Loucy (cell line): ENCODE measurements at regions not wholly inside any gene's neighbourhood (a gene's known extent, or its start where the extent isn't known, plus 50 kb on each side); places are given as distances from the start of the nearest gene placed in this dataset.

ENCODE experiments used
- H2AFZ ChIP-seq: fragments of 200-600 bp; sonication (generic); 2 replicates; pipeline ENCODE4 v1.6.0; 2016; ENCODE audit warnings: antibody characterized with exemption, mild to moderate bottlenecking, low read length, moderate library complexity
- H3F3A ChIP-seq: fragments of 200-600 bp; 2 replicates; pipeline ENCODE4 v1.6.0; 2016; ENCODE audit warnings: antibody characterized with exemption, low read depth, mild to moderate bottlenecking
- H3K27me3 ChIP-seq: fragments of 200-600 bp; sonication (generic); 2 replicates; pipeline ENCODE4 v1.6.1; 2014; ENCODE audit warnings: low read length, mild to moderate bottlenecking; ENCODE audit not compliant: insufficient read depth, poor library complexity, severe bottlenecking
- H3K36me3 ChIP-seq: fragments of 200-600 bp; sonication (generic); 2 replicates; pipeline ENCODE4 v1.6.1; 2016; ENCODE audit warnings: low read length; ENCODE audit not compliant: insufficient read depth
- H3K4me1 ChIP-seq: fragments of 200-600 bp; sonication (generic); 2 replicates; pipeline ENCODE4 v1.5.1; 2014; ENCODE audit warnings: low read length, mild to moderate bottlenecking; ENCODE audit not compliant: insufficient read depth, poor library complexity, severe bottlenecking
- H3K4me2 ChIP-seq: fragments of 200-600 bp; sonication (generic); 2 replicates; pipeline ENCODE4 v1.6.0; 2014; ENCODE audit warnings: antibody characterized with exemption, low read length, low read depth, mild to moderate bottlenecking; ENCODE audit not compliant: poor library complexity, severe bottlenecking
- H3K4me3 ChIP-seq: fragments of 200-600 bp; sonication (generic); 2 replicates; pipeline ENCODE4 v1.5.1; 2014; ENCODE audit warnings: low read length, mild to moderate bottlenecking, mixed read lengths; ENCODE audit not compliant: poor library complexity, severe bottlenecking
- H3K79me2 ChIP-seq: fragments of 200-600 bp; sonication (generic); 2 replicates; pipeline ENCODE4 v1.6.1; 2014; ENCODE audit warnings: low read length; ENCODE audit not compliant: insufficient read depth
- H3K9ac ChIP-seq: fragments of 200-600 bp; sonication (generic); 2 replicates; pipeline ENCODE4 v1.6.0; 2014; ENCODE audit warnings: mild to moderate bottlenecking, low read depth, low read length, moderate library complexity; ENCODE audit not compliant: poor library complexity, severe bottlenecking
- H3K9me2 ChIP-seq: fragments of 200-600 bp; sonication (generic); replicated peaks from 2 replicates; pipeline ENCODE4 v1.6.1; 2016; ENCODE audit warnings: low read depth, low read length, mixed read lengths
- H3K9me3 ChIP-seq: fragments of 200-600 bp; sonication (generic); 2 replicates; pipeline ENCODE4 v1.6.1; 2014; ENCODE audit warnings: mild to moderate bottlenecking, antibody characterized with exemption, low read length, low read depth; ENCODE audit not compliant: insufficient read depth
- H4K20me1 ChIP-seq: fragments of 200-600 bp; sonication (generic); 2 replicates; pipeline ENCODE4 v1.6.0; 2014; ENCODE audit warnings: antibody characterized with exemption, low read length, mild to moderate bottlenecking; ENCODE audit not compliant: insufficient read depth, poor library complexity, severe bottlenecking
- CTCF ChIP-seq: fragments of 200-600 bp; sonication (generic); conservative IDR thresholded peaks from 2 replicates; pipeline ENCODE4 v1.5.1; 2014; ENCODE audit warnings: mild to moderate bottlenecking, antibody characterized with exemption, low read length
- EZH2phosphoT487 ChIP-seq: fragments of 200-600 bp; IDR thresholded peaks from 2 replicates; pipeline ENCODE4 v1.6.1; 2018; ENCODE audit warnings: antibody characterized with exemption, mild to moderate bottlenecking, moderate library complexity, borderline replicate concordance

GRCh38 chr19:31100981-31101380 is 248.3 kb downstream of the TSHZ3 start:
- Histone ChIP-seq H2AFZ (no peak overlapping the region), H3K4me3 (no peak overlapping the region)

GRCh38 chr19:31100206-31100590 is 249.0 kb downstream of the TSHZ3 start:
- Histone ChIP-seq H3K9me2 (no peaks in the 10 kb centered on the region), H3K9me3 (no peaks in the 10 kb centered on the region; the same call in 1 of the 2 replicates), H3F3A (no peaks in the 10 kb centered on the region), H2AFZ (no peak overlapping the region), H3K79me2 (no peaks in the 10 kb centered on the region), H3K4me3 (no peak overlapping the region), H3K4me2 (no peak overlapping the region), H3K27me3 (no peaks in the 10 kb centered on the region), H3K4me1 (no peaks in the 10 kb centered on the region), H3K9ac (no peak overlapping the region), H4K20me1 (no peaks in the 10 kb centered on the region), H3K36me3 (no peaks in the 10 kb centered on the region)
- TF ChIP-seq CTCF = no peak
- no peak for TF ChIP-seq EZH2phosphoT487

More at GRCh38 chr19:31100981-31101380, 248.3 kb downstream of the TSHZ3 start:
- Histone ChIP-seq H3K9me2 (no peaks in the 10 kb centered on the region), H3K4me2 (no peak overlapping the region), H3K4me1 (no peaks in the 10 kb centered on the region), H3K27me3 (no peaks in the 10 kb centered on the region), H3K9ac (no peak overlapping the region), H3K9me3 (no peaks in the 10 kb centered on the region; the same call in 1 of the 2 replicates), H3K79me2 (no peaks in the 10 kb centered on the region), H3F3A (no peaks in the 10 kb centered on the region), H3K36me3 (no peaks in the 10 kb centered on the region), H4K20me1 (no peaks in the 10 kb centered on the region)
- TF ChIP-seq CTCF (no peak), EZH2phosphoT487 (no peak)

GRCh38 chr19:31099515-31100205 is 249.6 kb downstream of the TSHZ3 start:
- no peak overlapping the region for H3K9ac ChIP-seq
- H3K4me2 ChIP-seq = no peak overlapping the region
- no peaks in the 10 kb centered on the region for H3K27me3 ChIP-seq
- no peaks in the 10 kb centered on the region; the same call in 1 of the 2 replicates for H3K9me3 ChIP-seq
- H3K4me3 ChIP-seq = no peak overlapping the region
- TF ChIP-seq CTCF = no peak
- TF ChIP-seq EZH2phosphoT487 = no peak
- no peaks in the 10 kb centered on the region for H3F3A ChIP-seq
- no peak overlapping the region for H2AFZ ChIP-seq
- H3K9me2 ChIP-seq = no peaks in the 10 kb centered on the region
- no peaks in the 10 kb centered on the region for H4K20me1 ChIP-seq
- no peaks in the 10 kb centered on the region for H3K36me3 ChIP-seq
- H3K79me2 ChIP-seq = no peaks in the 10 kb centered on the region
- no peaks in the 10 kb centered on the region for H3K4me1 ChIP-seq
